ENCODE measurements at regions not wholly inside any gene's neighbourhood (a gene's known extent, or its start where the extent isn't known, plus 50 kb on each side); places are given as distances from the start of the nearest gene placed in this dataset.
"Not testable (repeated sequence)": the region's sequence is repeated elsewhere in the genome, so short reads cannot be mapped to it uniquely, and the experiment has no call there.

DNA sequence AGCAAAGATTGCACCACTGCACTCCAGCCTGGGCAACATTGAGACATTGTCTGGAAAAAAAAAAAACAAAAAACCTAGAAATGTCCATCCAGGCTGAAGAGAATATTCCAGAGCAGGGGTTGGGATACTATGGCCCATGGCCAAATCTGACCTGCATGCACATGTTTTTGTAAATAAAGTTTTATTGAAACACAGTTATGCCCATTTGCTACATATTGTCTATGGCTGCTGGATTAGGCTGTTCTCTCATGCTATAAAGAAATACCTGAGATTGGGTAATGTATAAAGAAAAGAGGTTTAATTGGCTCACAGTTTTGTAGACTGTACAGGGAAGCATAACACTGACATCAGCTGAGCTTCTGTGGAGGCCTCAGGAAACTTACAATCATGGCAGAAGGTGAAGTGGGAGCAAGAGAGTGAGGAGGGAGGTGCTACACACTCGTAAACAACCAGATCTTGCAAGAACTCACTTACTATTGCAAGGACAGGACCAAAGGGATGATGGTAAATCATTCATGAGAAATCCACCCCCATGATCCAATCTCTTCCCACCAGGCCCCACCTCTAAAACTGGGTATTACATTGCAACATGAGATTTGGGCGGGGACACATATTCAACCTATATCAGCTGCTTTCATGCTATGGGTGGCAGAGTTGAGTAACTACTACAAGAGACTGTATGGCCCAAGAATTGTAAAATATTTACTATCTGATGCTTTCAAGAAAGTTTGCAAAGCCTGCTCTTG, 137.8 kb upstream of the ROPN1B start:
- DNase-seq = not testable (repeated sequence)

GRCh38 chr3:125835562-125835961, 133.4 kb upstream of the ROPN1B start:
- peak; percentile 5 for DNase-seq

- DNase-seq = peak; percentile 21
These were observed 132.9 kb upstream of the ROPN1B start for GRCh38 chr3:125836011-125836551.

GRCh38 chr3:125836786-125837185, 132.2 kb upstream of the ROPN1B start:
- DNase-seq = not testable (repeated sequence)

- not testable (repeated sequence) for DNase-seq
These were observed 130.1 kb upstream of the ROPN1B start for GRCh38 chr3:125838857-125839256.

- not testable (repeated sequence) for DNase-seq
These were observed 128.5 kb upstream of the ROPN1B start for GRCh38 chr3:125840465-125840864.

DNA sequence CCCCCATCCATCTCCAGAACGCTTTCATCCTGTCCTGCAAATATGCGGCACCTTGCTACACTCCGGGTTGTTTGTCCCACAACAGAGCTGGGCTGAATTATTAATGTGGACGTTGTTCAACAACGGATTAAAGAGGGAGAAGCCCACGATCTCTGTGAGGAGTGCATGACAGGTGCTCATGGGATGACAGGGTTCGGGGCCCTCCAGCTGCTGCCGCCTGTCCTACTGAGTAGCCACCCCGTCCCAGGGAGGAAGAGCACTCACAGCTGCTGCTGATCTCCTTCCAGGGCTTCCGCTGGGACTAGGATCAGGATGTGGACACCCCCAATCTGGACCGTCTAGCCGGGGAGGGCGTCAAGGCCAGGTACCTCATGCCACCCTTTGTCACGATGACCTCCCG, 121.0 kb upstream of the ROPN1B start:
- DNase-seq = not testable (repeated sequence)

DNA sequence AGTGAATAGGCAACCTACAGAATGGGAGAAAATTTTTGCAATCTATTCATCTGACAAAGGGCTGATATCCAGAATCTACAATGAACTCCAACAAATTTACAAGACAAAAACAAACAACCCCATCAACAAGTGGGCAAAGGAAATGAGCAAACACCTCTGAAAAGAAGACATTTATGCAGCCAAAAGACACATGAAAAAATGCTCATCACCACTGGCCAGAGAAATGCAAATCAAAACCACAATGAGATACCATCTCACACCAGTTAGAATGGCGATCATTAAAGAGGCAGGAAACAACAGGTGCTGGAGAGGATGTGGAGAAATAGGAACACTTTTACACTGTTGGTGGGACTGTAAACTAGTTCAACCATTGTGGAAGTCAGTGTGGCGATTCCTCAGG, 114.0 kb upstream of the ROPN1B start:
- not testable (repeated sequence) for DNase-seq

GRCh38 chr3:125860547-125860946, 108.4 kb upstream of the ROPN1B start:
- DNase-seq = not testable (repeated sequence)

DNA sequence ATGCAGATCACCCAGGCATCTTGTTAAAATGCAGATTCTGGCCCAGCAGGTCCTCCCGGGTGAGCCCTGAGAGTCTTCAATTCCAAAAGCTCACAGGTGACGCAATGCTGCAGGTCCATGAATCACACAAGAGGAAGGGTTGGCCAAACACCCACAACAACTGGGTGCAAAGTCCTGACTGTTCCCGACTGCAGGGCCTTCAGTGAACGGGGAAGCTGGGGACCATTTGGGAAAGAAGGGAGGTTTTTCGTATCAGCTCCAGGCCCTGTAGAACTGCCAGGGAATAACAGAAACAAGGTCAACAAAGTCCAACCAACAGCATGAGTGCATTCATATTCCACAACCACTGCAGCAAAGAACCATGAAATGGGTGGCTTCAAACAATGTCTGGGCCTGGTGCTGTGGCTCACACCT, 106.1 kb upstream of the ROPN1B start:
- not testable (repeated sequence) for DNase-seq

- not testable (repeated sequence) for DNase-seq
These were observed 104.4 kb upstream of the ROPN1B start for GRCh38 chr3:125864532-125864931.

- DNase-seq = peak; percentile 68
These were observed 83.0 kb upstream of the ROPN1B start for GRCh38 chr3:125886006-125886405.

GRCh38 chr3:125899181-125899580, 69.8 kb upstream of the ROPN1B start:
- not testable (repeated sequence) for DNase-seq

DNA sequence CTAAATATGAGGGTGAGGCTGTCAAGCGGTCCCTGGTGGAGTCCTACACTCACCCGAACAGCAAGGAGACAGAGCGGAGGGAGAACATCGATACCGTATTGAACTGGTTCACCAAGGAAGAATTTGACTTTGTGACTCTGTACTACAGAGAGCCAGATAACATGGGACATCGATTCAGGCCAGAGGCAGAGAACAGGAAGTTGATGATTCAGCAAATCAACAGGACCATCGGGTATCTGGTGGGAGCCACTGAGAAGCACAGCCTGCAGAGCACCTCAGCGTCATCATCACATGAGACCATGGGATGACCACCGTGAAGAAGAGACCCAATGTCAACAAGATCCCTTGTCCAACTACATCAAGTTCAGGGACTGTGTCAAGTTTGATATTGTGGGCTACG, 67.5 kb upstream of the ROPN1B start:
- DNase-seq = not testable (repeated sequence)

DNA sequence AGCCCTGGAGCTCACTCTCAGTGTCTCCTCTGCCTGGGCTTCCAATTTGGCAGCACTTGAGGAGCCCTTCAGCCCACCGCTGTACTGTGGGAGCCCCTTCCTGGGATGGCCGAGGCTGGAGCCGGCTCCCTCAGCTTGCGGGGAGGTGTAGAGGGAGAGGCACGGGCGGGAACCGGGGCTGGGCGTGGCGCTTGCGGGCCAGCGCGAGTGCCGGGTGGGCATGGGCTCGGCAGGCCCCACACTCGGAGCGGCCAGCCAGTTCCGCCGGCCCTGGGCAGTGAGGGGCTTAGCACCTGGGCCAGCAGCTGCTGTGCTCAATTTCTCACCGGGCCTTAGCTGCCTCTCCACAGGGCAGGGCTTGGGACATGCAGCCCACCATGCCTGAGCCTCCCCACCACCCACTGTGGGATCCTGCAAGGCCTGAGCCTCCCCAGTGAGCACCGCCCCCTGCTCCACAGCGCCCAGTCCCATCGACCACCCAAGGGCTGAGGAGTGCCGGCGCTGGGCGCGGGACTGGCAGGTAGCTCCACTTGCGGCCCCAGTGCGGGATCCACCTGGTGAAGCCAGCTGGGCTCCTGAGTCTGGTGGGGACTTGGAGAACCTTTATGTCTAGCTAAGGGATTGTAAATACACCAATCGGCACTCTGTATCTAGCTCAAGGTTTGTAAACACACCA, 65.1 kb upstream of the ROPN1B start:
- DNase-seq = not testable (repeated sequence)

- peak; percentile 45 for DNase-seq
These were observed 61.7 kb upstream of the ROPN1B start for GRCh38 chr3:125907279-125907678.

GRCh38 chr3:125910851-125911250, 58.1 kb upstream of the ROPN1B start:
- peak; percentile 62 for DNase-seq

DNA sequence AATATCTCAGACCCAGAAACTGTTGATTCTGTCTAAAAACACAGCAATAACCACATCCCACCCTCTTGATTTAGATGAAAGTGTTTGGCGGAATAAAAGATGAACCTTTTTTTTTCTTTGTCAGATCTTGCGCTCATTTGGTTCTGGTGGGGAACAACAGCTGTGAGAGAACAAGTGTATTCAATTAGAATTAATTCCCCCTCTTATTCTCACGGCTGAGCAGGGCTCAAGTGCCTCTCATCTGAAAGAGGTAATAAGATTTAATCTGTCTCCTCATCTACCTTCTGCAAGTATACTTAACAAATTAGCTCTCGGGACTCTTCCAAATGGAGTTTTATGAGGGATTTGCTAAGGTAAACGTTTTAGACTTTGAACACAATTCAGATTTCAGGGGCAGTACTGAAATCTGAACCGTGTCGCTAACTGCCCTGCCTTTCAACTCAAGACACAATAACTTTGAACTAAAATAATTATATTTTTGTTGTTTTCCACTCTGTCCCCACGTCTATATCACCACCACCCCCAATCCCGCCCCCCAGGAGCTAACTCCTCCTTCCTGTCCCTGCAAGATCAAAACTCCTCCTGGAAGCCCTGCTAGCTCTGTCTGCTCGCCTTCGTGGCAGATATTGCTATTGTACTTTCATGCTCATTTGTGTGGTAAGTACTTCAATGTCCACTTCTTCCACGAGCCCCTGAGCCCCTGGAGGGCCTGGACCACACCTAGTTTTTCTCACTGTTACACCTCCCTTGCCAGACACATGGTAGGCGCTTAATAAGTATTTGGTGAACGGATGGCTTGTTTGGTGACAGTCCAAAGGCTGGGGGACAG, 54.2 kb upstream of the ROPN1B start:
- peak; percentile 93 for DNase-seq

GRCh38 chr3:125915437-125915787, 53.6 kb upstream of the ROPN1B start:
- DNase-seq = not testable (repeated sequence)

- peak; percentile 100 for DNase-seq
These were observed 53.1 kb upstream of the ROPN1B start for GRCh38 chr3:125915792-125916375.

DNA sequence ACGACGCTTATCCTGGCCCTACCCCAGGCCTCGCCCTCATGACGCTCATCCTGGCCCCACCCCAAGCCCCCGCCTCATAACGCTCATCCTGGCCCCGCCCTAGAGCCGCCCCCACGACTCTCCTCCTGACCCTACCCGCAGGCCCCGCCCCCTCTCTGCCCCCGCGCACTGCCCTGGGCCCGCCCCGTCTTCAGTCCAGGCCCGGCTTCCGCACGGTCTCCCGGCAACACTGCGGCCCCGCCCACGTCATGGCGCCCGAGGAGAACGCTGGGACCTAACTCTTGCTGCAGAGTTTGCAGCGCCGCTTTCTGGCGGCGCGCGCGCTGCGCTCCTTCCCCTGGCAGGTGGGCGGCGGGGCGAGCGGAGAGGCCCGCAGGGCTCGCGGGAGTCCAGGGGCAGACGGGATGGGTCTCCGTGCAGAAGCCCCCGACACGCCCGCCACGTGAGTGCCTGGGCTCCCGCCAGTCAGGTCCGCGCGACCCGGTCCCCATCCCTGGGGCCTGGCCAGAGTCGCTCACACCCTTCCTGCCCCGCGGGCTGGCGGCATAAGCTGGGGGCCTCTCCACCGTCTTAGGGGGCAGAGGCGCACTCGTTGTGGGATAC, 52.5 kb upstream of the ROPN1B start:
- peak; percentile 99 for DNase-seq

DNA sequence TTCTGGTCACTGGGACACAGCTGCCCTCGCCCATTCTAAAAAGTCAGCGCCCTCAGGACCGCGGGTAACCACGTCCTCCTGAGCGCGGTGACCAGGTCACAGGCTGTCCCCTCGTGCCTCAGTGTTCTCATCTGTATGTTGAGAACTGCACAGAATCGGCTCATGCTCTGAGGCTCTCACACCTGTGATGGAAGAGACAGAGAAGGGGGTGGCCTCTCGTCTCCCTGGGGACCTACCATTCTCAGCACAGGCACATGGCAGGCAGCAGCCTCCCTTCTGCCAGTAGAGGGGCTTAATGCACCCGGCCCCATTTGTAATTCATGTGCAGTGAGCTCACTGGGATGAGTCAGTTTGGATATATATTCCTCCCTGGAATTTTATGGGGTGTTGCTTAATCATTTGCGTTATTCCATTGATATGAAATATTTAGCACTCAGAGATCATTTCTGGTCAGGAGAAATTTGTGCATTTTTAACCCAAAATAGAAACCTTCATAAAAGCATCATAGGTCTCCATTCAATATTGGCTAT, 51.9 kb upstream of the ROPN1B start:
- peak; percentile 93 for DNase-seq

Data from NCI-H82 (cell line).